ENCODE measurements at regions not wholly inside any gene's neighbourhood (a gene's known extent, or its start where the extent isn't known, plus 50 kb on each side); places are given as distances from the start of the nearest gene placed in this dataset.
"Not testable (repeated sequence)": the region's sequence is repeated elsewhere in the genome, so short reads cannot be mapped to it uniquely, and the experiment has no call there.

DNA sequence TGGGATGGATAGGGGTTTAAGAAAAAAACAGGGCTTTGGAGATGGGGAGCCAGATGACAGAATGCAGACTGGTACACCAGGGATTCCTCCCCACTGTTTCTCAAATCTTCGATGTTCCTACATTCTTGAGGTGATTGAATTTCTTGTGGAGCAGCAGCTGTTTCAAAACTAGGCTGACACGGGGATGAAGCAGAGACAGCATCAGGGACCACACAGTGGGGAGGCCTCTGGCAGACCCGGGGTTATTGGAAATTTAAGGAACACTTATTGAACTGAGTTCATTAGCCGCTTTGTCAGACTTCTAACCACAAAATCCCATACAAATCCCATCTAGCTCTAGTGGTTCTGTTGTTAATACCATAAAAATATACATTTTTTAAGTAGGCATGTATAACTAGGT is 621.4 kb upstream of the GBE1 start:
- no peak for DNase-seq

DNA sequence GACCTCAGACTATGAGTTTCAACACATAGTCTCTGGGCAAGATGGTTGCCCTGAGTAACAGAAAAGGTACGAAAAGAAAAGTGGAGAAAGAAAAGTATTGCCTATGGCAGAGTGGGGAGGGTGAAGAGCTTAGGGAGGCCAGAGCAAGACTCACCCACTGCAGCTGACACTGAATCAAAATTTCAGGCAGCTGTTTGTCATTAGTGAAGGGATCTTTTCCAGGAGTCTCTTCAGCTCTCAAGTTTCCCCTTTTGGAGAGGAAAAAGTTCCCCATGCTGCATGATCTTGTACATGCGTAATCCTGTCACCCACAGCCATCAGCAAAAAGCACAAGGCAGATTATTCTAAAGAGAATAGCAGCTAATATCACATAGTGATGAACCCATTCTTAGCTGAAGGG is 616.9 kb upstream of the GBE1 start:
- no peak for DNase-seq

DNA sequence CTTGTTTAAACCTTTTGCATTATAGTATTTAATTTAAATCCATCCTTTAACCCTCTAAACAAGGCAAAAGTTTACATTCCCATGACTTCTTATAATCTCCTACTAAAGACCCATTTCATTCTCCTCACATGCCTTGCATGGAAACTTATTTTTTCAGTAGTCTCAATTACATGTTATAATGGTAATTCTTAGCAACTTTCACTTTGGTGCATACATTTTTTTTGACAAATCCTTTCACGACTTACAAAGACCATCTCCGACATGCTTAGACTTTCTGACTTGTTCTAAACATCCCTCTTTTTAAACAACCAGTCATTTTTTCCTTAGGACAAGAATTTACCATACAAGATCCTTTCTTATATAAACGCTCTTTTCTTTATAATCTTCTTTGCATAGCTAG is 615.4 kb upstream of the GBE1 start:
- no peak for DNase-seq

DNA sequence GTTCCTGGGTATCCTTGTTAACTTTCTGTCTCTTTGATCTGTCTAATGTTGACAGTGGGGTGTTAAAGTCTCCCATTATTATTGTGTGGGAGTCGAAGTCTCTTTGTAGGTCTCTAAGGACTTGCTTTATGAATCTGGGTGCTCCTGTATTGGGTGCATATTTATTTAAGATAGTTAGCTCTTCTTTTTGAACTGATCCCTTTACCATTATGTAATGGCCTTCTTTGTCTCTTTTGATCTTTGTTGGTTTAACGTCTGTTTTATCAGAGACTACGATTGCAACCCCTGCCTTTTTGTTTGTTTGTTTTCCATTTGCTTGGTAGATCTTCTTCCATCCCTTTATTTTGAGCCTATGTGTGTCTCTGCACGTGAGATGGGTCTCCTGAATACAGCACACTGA is 612.4 kb upstream of the GBE1 start:
- DNase-seq: not testable (repeated sequence)

DNA sequence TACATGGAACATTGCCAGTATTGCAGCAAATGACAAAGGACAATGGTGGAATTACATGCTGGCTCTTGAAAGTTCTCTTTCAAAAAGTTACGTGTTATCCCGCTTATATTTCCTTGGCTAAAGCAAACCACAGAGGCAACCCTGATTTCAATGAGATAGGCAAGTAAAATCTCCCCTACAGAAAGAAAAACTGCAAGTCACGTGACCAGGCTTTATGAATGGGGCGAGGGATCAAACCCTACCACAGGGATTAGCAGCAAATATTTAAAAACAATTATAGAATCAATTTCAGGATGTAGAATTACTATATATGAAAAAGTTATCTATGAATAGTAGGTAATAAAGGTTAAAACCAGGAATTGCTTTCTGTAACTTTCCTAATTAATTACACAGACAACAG is 603.4 kb upstream of the GBE1 start:
- no peak for DNase-seq

DNA sequence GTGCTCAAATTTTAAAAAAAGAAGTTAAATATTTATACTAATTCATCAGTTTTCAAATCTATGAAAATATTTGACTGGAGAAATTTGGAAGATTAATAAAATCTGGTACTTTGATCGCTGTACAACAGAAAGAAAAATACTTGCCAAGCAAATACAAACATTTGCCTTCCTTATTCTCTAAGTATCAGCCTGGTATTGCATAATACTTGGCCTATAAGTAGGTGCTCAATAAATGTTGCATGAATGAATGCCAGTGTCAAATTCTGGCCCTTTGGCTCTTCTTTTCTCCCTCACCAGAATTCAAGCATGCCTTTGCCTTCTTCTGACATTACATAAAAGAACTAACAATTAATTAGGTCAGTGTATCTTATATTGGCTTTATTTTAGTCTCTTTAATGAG is 601.7 kb upstream of the GBE1 start:
- DNase-seq: no peak

GRCh38 chr3:82355228-82355627 is 593.8 kb upstream of the GBE1 start:
- no peak for DNase-seq

DNA sequence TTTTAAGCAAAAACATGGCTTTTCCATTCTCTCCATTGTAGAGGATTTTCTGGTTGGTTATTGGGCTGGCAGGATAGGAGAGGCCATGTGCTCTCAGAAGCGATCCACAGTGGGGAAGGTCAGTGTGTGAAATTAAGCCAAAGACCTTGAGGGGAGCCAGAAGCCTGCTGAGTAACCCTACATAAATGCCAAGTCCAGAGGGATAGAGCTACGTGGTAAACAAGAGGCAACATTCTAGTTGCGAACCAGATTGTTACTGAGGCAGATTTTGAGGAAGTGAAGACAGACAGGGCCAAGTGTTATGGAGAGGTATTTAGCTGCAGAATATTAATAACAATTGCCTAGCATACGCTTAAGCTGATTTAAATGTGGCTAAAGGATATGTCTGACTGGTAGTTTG is 592.8 kb upstream of the GBE1 start:
- DNase-seq: no peak

- no peak for DNase-seq
These were observed 592.1 kb upstream of the GBE1 start for GRCh38 chr3:82353306-82354171.

- DNase-seq: no peak
These were observed 586.1 kb upstream of the GBE1 start for GRCh38 chr3:82347585-82347984.

DNA sequence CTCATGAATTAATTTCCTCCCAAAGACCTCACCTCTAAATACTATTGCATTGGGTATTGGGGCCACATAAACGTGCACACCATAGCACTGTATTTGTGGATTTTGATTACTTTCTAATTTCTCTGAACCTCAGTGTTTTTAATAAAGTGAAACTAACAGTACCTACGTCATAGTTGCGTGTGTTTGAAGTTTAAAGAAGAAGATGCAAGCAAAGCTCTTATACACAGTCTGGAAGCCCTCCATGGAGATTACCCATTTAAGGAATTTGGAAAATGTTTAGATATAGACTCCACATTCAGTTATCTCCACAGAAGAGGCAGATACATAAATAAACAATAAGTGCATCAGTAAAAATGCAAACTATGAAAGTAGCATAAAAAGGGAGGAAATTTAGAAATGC is 581.1 kb upstream of the GBE1 start:
- DNase-seq: no peak

- no peak for DNase-seq
These were observed 567.9 kb upstream of the GBE1 start for GRCh38 chr3:82329300-82329699.

GRCh38 chr3:82311901-82312300 is 550.5 kb upstream of the GBE1 start:
- DNase-seq: no peak

GRCh38 chr3:82308755-82309154 is 547.3 kb upstream of the GBE1 start:
- DNase-seq: no peak

- DNase-seq: no peak
These were observed 544.7 kb upstream of the GBE1 start for GRCh38 chr3:82306189-82306588.

DNA sequence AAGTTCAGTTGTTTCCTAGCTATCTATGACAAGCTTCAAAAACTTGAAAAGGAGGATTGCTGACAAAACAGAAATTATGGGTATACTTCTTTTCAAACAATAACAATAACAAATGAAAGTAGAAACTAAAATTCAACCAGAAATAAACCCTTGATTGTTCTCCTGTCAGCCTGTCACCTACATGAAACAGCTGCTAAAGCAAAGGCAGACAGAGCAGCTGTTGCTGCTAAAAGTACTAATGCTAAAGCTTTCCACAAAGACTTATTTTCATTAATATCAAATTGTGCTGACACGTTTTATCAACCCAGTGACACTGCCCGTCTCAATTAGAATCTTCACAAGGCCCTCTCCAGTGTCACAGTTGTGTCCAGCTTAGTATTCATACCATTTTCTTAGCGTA is 533.2 kb upstream of the GBE1 start:
- no peak for DNase-seq

- no peak for DNase-seq
These were observed 532.4 kb upstream of the GBE1 start for GRCh38 chr3:82293867-82294266.

GRCh38 chr3:82293435-82293834 is 532.0 kb upstream of the GBE1 start:
- no peak for DNase-seq

- DNase-seq: no peak
These were observed 526.1 kb upstream of the GBE1 start for GRCh38 chr3:82287562-82287961.

GRCh38 chr3:82281205-82281604 is 519.8 kb upstream of the GBE1 start:
- DNase-seq: no peak

DNA sequence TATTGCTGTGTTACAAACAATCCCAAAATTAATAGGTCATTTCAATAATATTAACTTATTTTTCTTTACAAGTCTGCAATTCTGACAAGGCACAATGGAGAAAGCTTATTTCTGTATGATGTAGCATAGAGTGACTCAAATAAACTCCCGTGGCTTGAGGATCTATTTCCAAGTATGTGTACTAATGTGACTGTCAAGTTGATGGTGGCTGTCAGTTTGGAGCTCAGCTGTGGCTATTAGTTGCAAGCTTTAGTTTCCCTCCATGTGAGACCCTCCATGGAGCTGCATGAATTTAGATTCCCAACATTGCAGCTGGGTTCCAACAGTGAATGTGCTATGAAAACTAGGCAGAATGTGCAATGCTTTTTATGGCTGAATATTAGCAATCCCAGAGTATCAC is 515.5 kb upstream of the GBE1 start:
- no peak for DNase-seq

- DNase-seq: no peak
These were observed 513.5 kb upstream of the GBE1 start for GRCh38 chr3:82274897-82275296.

DNA sequence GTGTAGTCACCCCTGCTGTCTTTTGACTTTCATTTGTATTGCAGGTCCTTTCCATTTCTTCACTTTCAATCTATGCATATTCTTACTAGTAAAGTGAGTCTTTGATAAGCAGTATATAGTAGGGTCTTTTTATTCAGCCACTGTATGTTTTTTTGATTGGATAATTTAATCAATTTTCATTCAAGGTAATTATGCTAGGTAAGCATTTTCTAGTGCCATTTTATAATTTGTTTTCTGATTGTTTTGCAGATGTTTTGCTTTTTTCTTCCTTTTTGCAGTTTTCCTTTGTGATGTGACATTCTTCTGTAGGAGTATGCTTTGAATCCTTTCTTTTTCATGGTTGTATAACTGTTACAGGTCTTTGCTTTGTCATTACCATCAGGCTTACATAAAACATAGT is 504.3 kb upstream of the GBE1 start:
- no peak for DNase-seq

DNA sequence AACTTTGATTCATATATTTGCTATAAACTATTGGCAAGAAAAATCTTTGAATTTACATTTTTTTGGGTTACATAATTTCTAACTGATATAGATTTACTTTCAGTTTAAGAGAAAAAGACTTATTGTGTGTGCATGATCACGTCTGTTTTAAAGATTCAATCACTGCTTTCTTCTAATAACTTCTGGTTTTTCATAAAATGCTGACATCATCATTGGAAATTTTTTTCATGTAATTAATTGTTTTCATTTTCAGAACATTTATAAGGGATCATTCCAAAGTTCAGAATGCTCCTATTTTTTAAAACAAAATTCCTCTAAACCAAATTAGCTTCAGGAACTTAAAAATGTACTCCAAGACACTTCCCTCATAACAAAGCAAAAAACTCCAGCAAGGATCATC is 500.7 kb upstream of the GBE1 start:
- no peak for DNase-seq

DNA sequence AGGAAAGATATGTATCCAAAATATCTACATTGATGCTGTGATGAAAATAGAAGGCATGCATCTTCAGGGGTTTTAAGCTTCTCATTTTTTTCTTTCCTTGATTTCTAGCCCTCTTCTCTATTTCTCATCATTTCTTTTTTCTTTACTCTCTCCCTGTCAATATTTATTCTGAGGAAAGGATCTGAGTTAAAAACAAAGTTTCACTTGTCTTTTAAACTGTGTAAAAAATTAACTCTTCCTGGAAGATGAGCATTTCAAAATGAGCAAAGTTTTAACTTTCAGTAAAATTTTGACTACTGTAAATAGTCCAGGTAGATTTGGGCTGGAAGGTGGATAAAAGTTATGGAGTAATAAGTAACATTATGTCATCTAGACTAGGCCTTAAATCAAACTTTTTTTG is 500.2 kb upstream of the GBE1 start:
- no peak for DNase-seq
